GM21786 (cell line): ENCODE measurements at regions not wholly inside any gene's neighbourhood (a gene's known extent, or its start where the extent isn't known, plus 50 kb on each side); places are given as distances from the start of the nearest gene placed in this dataset.

Source experiments
- ATAC-seq: cut with Tn5 transposase; IDR thresholded peaks from one replicate; pipeline ENCODE4 v1.9.1; 2021; ENCODE audit not compliant: unreplicated experiment

- no peak for ATAC-seq
These were observed 88.0 kb upstream of the MANEA start for GRCh38 chr6:95489185-95489863.

GRCh38 chr6:95496769-95497426, 80.4 kb upstream of the MANEA start:
- ATAC-seq: no peak

- ATAC-seq: no peak
These were observed 76.1 kb upstream of the MANEA start for GRCh38 chr6:95501032-95501904.

GRCh38 chr6:95503568-95503967, 73.8 kb upstream of the MANEA start:
- ATAC-seq: no peak

- ATAC-seq: no peak
These were observed 65.9 kb upstream of the MANEA start for GRCh38 chr6:95511404-95511803.

- no peak for ATAC-seq
These were observed 61.4 kb upstream of the MANEA start for GRCh38 chr6:95515975-95516374.

- ATAC-seq: no peak
These were observed 60.3 kb upstream of the MANEA start for GRCh38 chr6:95517004-95517403.

- ATAC-seq: no peak
These were observed 59.8 kb upstream of the MANEA start for GRCh38 chr6:95517568-95517967.

GRCh38 chr6:95518630-95519227, 58.6 kb upstream of the MANEA start:
- no peak for ATAC-seq

GRCh38 chr6:95519228-95520037, 57.9 kb upstream of the MANEA start:
- no peak for ATAC-seq

GRCh38 chr6:95521181-95521580, 56.2 kb upstream of the MANEA start:
- ATAC-seq: no peak
